ENCODE measurements at regions not wholly inside any gene's neighbourhood (a gene's known extent, or its start where the extent isn't known, plus 50 kb on each side); places are given as distances from the start of the nearest gene placed in this dataset.

DNA sequence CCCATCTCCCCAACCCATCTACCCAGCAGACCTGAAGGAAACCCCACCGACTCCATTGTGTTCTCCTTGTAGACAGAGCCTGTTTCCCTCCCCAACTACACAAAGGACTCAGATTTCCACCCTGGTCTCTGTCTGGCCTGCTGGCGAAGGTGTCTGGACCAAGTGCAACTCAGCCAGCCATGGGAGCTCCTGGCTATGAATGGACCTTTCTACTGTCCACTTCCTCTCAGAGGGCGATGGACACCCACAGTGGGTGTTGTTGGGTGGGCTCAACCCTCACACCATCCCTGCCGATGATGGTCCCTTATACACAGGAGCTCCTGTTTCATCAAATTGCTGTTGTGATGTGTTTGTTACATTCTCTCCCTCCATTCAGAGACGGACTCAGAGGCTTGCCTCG is 112.5 kb upstream of the PHACTR3 start:
- no peak overlapping the region for H2AFZ ChIP-seq (replicated peaks; ENCODE audit: low read length, poor library complexity)
- H4K5ac ChIP-seq (ENCODE audit: low read depth, low read length) = no peak overlapping the region
- H2BK120ac ChIP-seq (ENCODE audit: low read depth, low read length) = no peak overlapping the region
- no peak overlapping the region for H3K14ac ChIP-seq (replicated peaks; ENCODE audit: low read depth, low read length)
- H3K9ac ChIP-seq (ENCODE audit: low read depth, low read length) = no peak overlapping the region
- no peak overlapping the region for H4K8ac ChIP-seq (ENCODE audit: low read depth in 2 of 2, low read length in 2 of 2)
- intact Hi-C loops (cut with micrococcal nuclease) = loop anchor here (10.0 kb wide), 1 partner anchor 407 kb away; no protein-coding TSS in a partner anchor
- no peak overlapping the region for H3K4me3 ChIP-seq (ENCODE audit: insufficient read depth, low read depth, low read length)
- DNase-seq = no peak
- no peak for ATAC-seq (ENCODE audit: low read depth)
- H2AK9ac ChIP-seq (replicated peaks; ENCODE audit: low read depth, low read length, poor library complexity) = no peak overlapping the region
- no peaks in the 10 kb centered on the region for H3K4me1 ChIP-seq (ENCODE audit: control insufficient read depth, insufficient read depth, low read length)
- H3K18ac ChIP-seq (ENCODE audit: low read depth, low read length) = no peak overlapping the region
- H3K4ac ChIP-seq (ENCODE audit: low read depth, low read length) = no peak overlapping the region
- H3K9me3 ChIP-seq (ENCODE audit: control insufficient read depth, insufficient read depth, low read length) = no peaks in the 10 kb centered on the region
- WGBS, 2 experiments (ENCODE audit: extremely low coverage in 2 of 2, insufficient read length in 1 of 2) = no CpG with 5 or more reads among the region's 6 CpGs
- dilution Hi-C loops (cut with HindIII; ENCODE audit: low sequenced_read_pairs, unreplicated experiment) = no loop called here
- no peak overlapping the region for H2AK5ac ChIP-seq (ENCODE audit: low read depth, low read length)
- H3K36me3 ChIP-seq (ENCODE audit: control insufficient read depth, insufficient read depth, low read length) = no peaks in the 10 kb centered on the region
- H2BK15ac ChIP-seq (ENCODE audit: low read depth, low read length) = no peak overlapping the region
- H3K4me2 ChIP-seq (ENCODE audit: low read depth, low read length) = no peak overlapping the region
- no peaks in the 10 kb centered on the region for H3K9me1 ChIP-seq (ENCODE audit: insufficient read depth, low read length)
- H2BK20ac ChIP-seq (ENCODE audit: low read depth, low read length) = no peak overlapping the region
- H2BK5ac ChIP-seq (ENCODE audit: low read depth, low read length, poor library complexity, severe bottlenecking) = no peak overlapping the region
- in situ Hi-C loops (cut with MboI; ENCODE audit: low sequenced_read_pairs) = loop anchor here (10.0 kb wide), 1 partner anchor 627 kb away; no protein-coding TSS in a partner anchor
- no peak overlapping the region for H3K56ac ChIP-seq (ENCODE audit: extremely low read depth, insufficient read depth, low read length)
- no TSS peak for BruUV-seq (replicated peaks)
- H4K91ac ChIP-seq (ENCODE audit: insufficient read depth, low read depth, low read length) = no peak overlapping the region
- TF ChIP-seq RFX5 (IDR thresholded peaks at IDR 0.05; ENCODE audit: low read depth, low read length) (no peak), MAFK (IDR thresholded peaks at IDR 0.05; ENCODE audit: low read depth, low read length) (no peak), NFE2L2 (IDR thresholded peaks at IDR 0.05; ENCODE audit: low read depth, low read length) (no peak), POLR2A (IDR thresholded peaks at IDR 0.05; ENCODE audit: low read depth, low read length) (no peak)
- TF ChIP-seq, protein P1, sequence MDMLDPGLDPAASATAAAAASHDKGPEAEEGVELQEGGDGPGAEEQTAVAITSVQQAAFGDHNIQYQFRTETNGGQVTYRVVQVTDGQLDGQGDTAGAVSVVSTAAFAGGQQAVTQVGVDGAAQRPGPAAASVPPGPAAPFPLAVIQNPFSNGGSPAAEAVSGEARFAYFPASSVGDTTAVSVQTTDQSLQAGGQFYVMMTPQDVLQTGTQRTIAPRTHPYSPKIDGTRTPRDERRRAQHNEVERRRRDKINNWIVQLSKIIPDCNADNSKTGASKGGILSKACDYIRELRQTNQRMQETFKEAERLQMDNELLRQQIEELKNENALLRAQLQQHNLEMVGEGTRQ (IDR thresholded peaks at IDR 0.05; ENCODE audit: low read depth, low read length) = no peak
- no peaks in the 10 kb centered on the region for H4K20me1 ChIP-seq (ENCODE audit: insufficient read depth, low read length)
- ChIA-PET POLR2A (ENCODE audit: unreplicated experiment) (no interaction called here), CTCF (interaction anchor here (0.7 kb wide), 1 partner anchor 57 kb away, joined by 3 read pairs; no protein-coding TSS in a partner anchor)
- H3K27me3 ChIP-seq (ENCODE audit: control insufficient read depth, insufficient read depth, low read length) = no peaks in the 10 kb centered on the region
- no peak overlapping the region for H3K23ac ChIP-seq (ENCODE audit: low read depth, low read length)
- H3K27ac ChIP-seq (ENCODE audit: insufficient read depth, low read length) = no peak overlapping the region
- no peaks in the 10 kb centered on the region for H3K79me1 ChIP-seq (ENCODE audit: low read depth in 1 of 2, low read length in 2 of 2)
